ENCODE measurements at regions not wholly inside any gene's neighbourhood (a gene's known extent, or its start where the extent isn't known, plus 50 kb on each side); places are given as distances from the start of the nearest gene placed in this dataset.

DNA sequence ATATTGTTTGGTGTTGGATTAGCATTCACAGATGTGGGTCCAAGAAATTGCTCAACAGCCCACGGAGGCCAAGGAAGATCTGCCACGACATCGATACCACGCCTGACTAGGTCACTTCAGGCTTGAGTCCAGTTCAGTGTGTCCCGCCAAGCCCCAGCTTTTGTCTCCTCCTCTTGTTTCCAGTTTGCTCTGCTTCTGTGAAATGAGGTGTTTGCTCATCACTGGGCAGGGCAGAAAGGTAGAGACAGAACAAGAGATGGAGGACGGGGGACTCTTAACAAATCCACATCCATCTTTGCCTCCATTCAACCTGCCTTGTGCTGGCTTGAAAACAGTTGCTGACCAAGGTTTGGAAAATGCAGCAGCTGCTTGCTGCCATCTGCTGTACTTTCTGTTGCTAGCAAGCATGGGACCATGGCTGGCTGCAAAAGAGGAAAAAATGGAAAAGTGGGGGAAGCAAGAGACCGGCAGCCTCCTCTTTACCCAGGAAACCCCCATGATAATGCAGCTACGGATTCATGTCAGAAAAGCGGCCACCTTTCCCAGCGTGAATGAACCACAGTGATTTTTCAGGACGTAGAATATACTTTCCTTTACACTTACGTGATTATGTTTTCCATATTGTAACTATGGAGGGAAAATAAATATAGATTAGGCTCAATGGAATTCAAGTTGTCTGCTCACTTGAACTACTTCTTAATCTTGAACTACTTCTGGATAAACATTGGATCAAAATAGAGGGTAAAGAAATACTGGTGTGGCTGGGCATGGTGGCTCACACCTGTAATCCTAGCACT is 80.2 kb upstream of the GREM2 start:
- H3K9me3 Mint-ChIP-seq: no peaks in the 10 kb centered on the region
- H3K27me3 Mint-ChIP-seq (ENCODE audit: low read depth): peaks cover 21% of the 10 kb centered on the region
- H3K4me1 Mint-ChIP-seq (ENCODE audit: low read depth): peaks cover 7% of the 10 kb centered on the region
- H3K36me3 Mint-ChIP-seq (ENCODE audit: low read depth): no peaks in the 10 kb centered on the region
- H3K4me3 Mint-ChIP-seq: no peak overlapping the region
- H3K27ac Mint-ChIP-seq: no peak overlapping the region

DNA sequence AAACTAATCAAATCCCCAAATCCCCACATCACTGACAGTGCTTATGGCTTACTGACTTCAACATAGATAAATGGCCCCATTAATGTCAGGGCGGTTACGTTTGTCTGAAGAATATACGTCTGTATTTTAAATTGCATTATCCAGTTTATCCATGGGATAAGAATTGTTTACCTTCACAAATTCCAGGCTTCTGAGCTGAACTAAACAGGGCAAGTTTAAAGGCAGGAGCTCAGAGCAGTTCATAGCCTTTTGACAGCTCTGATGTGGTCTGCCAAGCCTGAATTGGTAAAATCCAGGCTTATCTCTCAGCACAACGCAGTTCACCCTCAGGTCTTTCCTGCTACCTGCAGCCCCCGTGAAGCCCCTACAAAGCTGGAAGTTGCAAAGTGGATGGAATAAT is 79.5 kb upstream of the GREM2 start:
- Mint-ChIP-seq H3K27ac (no peak overlapping the region), H3K27me3 (ENCODE audit: low read depth) (peaks cover 21% of the 10 kb centered on the region), H3K4me1 (ENCODE audit: low read depth) (peaks cover 7% of the 10 kb centered on the region), H3K4me3 (no peak overlapping the region), H3K36me3 (ENCODE audit: low read depth) (no peaks in the 10 kb centered on the region), H3K9me3 (no peaks in the 10 kb centered on the region)

DNA sequence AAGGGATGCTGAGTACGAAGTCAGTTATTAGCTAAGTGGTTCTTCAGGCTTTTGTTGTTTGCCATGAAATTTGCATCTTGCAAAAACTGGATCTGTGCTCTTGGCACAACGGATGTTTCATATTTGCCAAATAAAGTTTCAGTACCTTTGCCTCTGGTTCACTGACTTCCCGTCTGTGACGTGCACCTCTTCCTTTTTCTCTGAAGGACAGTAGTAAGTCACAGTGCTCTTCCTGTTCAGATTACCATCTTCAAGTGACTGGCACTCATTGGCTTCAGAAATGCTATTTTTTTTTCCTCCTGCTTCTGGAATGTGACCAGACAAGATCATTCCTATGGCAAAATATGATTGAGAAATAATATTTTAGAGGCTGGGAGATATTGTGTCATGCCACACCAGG is 75.9 kb upstream of the GREM2 start:
- no peaks in the 10 kb centered on the region for H3K36me3 Mint-ChIP-seq (ENCODE audit: low read depth)
- peaks cover 6% of the 10 kb centered on the region for H3K27me3 Mint-ChIP-seq (ENCODE audit: low read depth)
- peak overlapping the region; percentile 26 for H3K27ac Mint-ChIP-seq
- peak overlapping the region; percentile 21 for H3K4me3 Mint-ChIP-seq
- H3K9me3 Mint-ChIP-seq: no peaks in the 10 kb centered on the region
- peaks cover 7% of the 10 kb centered on the region for H3K4me1 Mint-ChIP-seq (ENCODE audit: low read depth)

DNA sequence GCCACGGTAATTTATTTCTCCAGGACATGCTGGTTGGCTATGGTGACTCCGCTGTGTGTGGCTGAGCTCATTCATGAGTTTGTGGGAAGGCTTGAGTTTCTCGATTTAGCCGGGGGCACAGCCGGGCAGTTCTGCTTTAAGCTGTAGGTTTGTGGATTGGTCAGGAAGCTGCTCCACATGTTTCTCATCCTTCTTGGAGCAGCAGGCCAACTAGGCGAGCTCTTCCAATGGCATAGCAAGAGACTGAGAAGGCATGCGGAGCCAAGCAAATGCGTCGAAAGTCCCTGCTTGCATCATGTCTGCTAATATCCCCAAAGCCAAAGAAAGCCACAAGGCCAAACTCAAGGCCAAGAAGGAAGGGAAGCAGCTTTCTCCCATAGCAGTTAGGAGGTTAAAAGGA is 71.6 kb upstream of the GREM2 start:
- Mint-ChIP-seq H3K27ac (no peak overlapping the region), H3K9me3 (peaks cover 8% of the 10 kb centered on the region), H3K27me3 (ENCODE audit: low read depth) (no peaks in the 10 kb centered on the region), H3K4me3 (no peak overlapping the region), H3K36me3 (ENCODE audit: low read depth) (no peaks in the 10 kb centered on the region), H3K4me1 (ENCODE audit: low read depth) (peaks cover 6% of the 10 kb centered on the region)

DNA sequence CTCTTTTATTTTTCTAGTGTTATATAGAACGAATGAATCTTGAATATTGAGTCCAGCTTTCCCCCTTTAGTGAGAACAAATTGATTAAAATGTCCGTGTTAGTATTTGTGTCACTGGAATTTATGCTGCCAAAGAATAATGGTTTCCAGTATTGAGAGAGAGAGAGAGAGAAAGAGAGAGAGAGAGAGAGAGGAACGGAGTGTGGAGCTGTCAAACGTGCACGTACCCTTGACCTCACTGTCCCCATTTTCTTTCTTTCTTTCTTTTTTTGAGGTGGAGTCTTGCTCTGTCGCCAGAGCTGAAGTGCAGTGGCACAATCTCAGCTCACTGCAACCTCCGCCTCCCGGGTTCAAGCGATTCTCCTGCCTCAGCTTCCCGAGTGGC is 70.9 kb upstream of the GREM2 start:
- Mint-ChIP-seq H3K4me1 (ENCODE audit: low read depth) (peaks cover 4% of the 10 kb centered on the region), H3K4me3 (no peak overlapping the region), H3K36me3 (ENCODE audit: low read depth) (no peaks in the 10 kb centered on the region), H3K27ac (no peak overlapping the region), H3K27me3 (ENCODE audit: low read depth) (no peaks in the 10 kb centered on the region), H3K9me3 (peaks cover 8% of the 10 kb centered on the region)

DNA sequence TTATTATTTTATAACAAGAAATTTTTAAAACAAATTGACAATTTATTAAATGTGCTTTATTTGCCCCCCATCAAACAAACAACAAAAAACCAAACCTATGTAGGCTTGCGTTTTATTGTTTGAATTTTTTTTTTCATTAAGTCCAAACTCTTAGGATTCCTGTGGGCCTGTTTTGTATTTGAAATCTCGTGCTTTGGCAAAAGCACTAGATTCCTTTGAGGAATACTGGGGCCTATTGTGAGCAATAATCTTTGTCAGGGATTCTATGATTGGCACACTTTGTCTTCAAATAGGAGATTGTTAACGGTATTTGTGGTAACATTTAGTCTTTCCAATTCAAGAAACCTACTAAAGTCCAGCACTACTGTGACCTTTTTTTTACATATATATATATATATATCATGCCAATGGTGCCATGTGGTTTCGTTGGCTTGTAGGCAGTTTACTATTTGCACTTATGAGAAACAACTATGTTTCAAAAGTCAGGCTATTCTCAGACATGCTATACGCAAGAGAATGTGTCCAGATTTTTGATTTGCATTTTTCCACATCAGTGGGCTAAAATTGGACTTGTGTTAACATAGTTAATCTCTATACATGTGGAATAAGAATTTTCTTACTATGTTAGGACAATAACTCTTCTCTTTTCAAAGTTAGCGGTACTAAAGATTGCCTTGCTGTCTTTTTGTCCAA is 70.4 kb upstream of the GREM2 start:
- peaks cover 8% of the 10 kb centered on the region for H3K9me3 Mint-ChIP-seq
- no peak overlapping the region for H3K27ac Mint-ChIP-seq
- no peak overlapping the region for H3K4me3 Mint-ChIP-seq
- H3K4me1 Mint-ChIP-seq (ENCODE audit: low read depth): no peaks in the 10 kb centered on the region
- no peaks in the 10 kb centered on the region for H3K36me3 Mint-ChIP-seq (ENCODE audit: low read depth)
- H3K27me3 Mint-ChIP-seq (ENCODE audit: low read depth): no peaks in the 10 kb centered on the region

DNA sequence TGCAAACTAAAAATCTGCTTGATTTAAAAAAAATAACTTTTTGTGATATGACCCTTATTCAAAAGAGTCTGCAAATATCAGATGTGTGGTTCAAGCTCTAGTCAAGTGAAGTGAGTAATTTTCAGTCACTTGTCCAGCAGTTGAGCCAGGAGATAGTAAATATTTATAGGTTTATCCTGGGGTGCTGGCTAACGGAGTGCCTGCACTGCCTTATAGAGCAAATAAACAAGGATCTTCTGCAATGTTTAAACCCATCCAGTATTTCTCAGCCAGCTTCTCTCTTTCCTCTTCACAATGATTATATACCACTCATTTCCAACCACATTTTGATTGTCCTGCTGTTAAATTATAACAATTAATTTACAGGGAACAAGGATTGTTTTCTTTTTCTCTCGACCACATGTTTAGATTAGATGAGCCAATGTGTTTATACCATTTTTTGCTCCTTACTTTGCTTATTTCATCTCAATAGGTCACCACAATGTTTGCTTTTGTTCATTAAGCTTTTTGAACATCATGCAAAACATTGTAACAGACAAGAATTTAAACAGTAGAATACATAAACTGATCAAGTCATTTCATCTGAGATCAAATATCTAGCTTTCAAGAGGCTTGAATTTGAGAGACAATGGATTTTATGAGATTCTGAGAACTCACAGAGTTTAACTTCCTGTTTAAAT is 60.3 kb upstream of the GREM2 start:
- H3K9me3 Mint-ChIP-seq: peaks cover 8% of the 10 kb centered on the region
- H3K4me3 Mint-ChIP-seq: no peak overlapping the region
- H3K36me3 Mint-ChIP-seq (ENCODE audit: low read depth): no peaks in the 10 kb centered on the region
- no peaks in the 10 kb centered on the region for H3K27me3 Mint-ChIP-seq (ENCODE audit: low read depth)
- no peaks in the 10 kb centered on the region for H3K4me1 Mint-ChIP-seq (ENCODE audit: low read depth)
- H3K27ac Mint-ChIP-seq: no peak overlapping the region

DNA sequence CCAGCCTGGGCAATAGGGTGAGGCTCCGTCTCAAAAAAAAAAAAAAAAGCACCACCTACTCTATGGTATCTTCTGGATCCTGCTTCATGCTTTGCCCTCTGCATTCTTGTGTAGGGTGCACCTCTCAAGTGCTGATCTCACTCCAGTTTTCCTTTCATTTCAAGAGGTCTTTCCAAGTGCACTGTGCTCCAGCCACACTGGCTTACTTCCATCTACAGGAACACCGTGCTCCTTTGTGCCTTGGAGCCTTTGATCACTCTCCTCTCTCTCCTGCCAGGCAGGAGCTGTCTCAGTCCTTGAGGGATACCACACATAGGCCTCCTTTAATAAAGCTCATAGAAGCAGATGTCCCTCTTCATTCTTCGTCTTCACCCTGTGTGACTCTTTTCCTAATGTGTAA is 55.4 kb upstream of the GREM2 start:
- Mint-ChIP-seq H3K27ac (no peak overlapping the region), H3K36me3 (ENCODE audit: low read depth) (no peaks in the 10 kb centered on the region), H3K4me3 (no peak overlapping the region), H3K9me3 (peaks cover 4% of the 10 kb centered on the region), H3K27me3 (ENCODE audit: low read depth) (no peaks in the 10 kb centered on the region), H3K4me1 (ENCODE audit: low read depth) (peaks cover 5% of the 10 kb centered on the region)

DNA sequence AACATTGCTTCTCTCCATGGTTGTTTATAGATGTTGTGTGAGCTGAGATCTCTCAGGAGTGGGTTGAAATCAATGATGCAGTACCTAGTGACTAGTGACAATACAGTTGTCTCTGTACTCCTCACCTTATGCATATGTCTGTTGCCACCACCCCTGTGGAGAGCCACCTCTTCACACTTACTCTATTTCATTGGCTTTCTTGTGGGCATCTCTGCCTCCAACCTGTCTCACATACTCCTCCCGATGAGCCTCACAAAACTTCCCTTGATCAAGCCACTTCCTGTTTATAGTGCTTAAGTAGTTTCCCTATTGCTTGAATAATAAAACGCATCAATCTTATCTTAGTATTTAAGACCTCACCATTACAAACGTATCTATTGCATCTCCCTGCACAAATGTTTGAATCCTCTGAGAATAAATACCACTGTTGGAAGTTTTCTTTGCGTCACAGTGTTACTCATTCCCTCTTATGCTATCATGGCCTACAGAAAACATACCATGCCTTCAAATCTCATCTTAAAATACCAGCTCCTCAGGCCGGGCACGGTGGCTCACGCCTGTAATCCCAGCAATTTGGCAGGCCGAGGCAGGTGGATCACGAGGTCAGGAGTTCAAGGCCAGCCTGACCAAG is 54.7 kb upstream of the GREM2 start:
- no peaks in the 10 kb centered on the region for H3K27me3 Mint-ChIP-seq (ENCODE audit: low read depth)
- no peaks in the 10 kb centered on the region for H3K36me3 Mint-ChIP-seq (ENCODE audit: low read depth)
- H3K4me1 Mint-ChIP-seq (ENCODE audit: low read depth): peaks cover 5% of the 10 kb centered on the region
- H3K9me3 Mint-ChIP-seq: peaks cover 4% of the 10 kb centered on the region
- H3K27ac Mint-ChIP-seq: no peak overlapping the region
- H3K4me3 Mint-ChIP-seq: no peak overlapping the region

DNA sequence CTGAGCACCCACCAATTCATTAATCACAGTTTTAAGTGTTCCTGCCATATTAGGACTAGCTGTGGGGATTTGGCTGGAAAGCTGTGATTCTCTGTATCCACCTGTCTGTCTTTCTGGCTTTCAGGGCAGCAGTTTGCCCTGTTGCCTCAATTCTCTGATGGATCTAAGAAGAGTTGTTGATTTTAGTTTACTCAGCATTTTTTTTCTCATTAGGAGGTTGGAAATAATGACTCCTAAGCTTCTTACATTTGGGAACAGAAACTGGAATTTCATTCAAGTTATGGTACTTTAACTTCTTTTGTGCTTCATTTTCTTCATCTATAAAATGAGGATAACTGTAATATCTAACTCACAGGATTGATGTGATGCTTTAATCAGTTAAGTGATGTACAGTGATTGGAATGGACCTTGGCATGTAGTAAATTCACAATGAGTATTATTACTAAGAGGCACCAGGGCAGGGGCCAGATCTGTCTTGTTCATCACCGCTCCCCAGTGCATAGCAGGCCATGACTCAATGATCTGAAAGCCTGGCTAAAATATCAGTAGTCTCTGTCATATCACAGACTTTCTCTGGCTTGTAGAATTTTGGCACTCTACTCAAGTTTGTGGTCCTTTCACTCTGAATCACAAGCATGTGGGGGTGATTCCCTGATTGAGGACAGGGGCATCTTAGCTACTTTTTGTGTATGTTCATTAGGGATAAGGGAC is 51.4 kb upstream of the GREM2 start:
- no peak overlapping the region for H3K27ac Mint-ChIP-seq
- H3K4me1 Mint-ChIP-seq (ENCODE audit: low read depth): peaks cover 5% of the 10 kb centered on the region
- no peaks in the 10 kb centered on the region for H3K36me3 Mint-ChIP-seq (ENCODE audit: low read depth)
- no peaks in the 10 kb centered on the region for H3K27me3 Mint-ChIP-seq (ENCODE audit: low read depth)
- no peak overlapping the region for H3K4me3 Mint-ChIP-seq
- H3K9me3 Mint-ChIP-seq: peaks cover 4% of the 10 kb centered on the region

All from T-helper 1 cell treated with Interleukin-12 subunit alpha and Interleukin-12 subunit beta and Interleukin-4 antibody, amounts not matched to agents 30 μg/mL and 1 μg/mL, for 36 hours (primary cell).